ENCODE measurements at regions not wholly inside any gene's neighbourhood (a gene's known extent, or its start where the extent isn't known, plus 50 kb on each side); places are given as distances from the start of the nearest gene placed in this dataset.

GRCh38 chrX:145715641-145716138 is 101.9 kb upstream of the SLITRK2 start:
- Histone ChIP-seq H2BK15ac (ENCODE audit: low read depth, low read length) (no peak overlapping the region), H3T11ph (ENCODE audit: low read length) (no peak overlapping the region), H3K4me1 (ENCODE audit: insufficient read depth, low read length) (no peaks in the 10 kb centered on the region), H3K56ac (ENCODE audit: insufficient read length, low read depth, low read length) (no peak overlapping the region), H2AK5ac (ENCODE audit: insufficient read length, low read length) (no peak overlapping the region), H4K5ac (ENCODE audit: insufficient read length, low read depth, low read length) (no peak overlapping the region), H2BK12ac (ENCODE audit: insufficient read length, low read depth, low read length) (no peak overlapping the region), H4K91ac (ENCODE audit: insufficient read length, low read depth, low read length) (no peak overlapping the region), H4K8ac (replicated peaks; ENCODE audit: insufficient read length, low read depth, low read length) (no peak overlapping the region), H3K79me2 (ENCODE audit: insufficient read depth, low read length) (no peaks in the 10 kb centered on the region), H3K79me1 (ENCODE audit: insufficient read depth, low read depth, low read length, poor library complexity, severe bottlenecking) (no peaks in the 10 kb centered on the region), H3K27ac (ENCODE audit: insufficient read length, low read depth, low read length) (no peak overlapping the region), H2BK5ac (ENCODE audit: insufficient read length, low read length) (no peak overlapping the region), H3K18ac (ENCODE audit: insufficient read length, low read depth, low read length) (no peak overlapping the region), H3K4me2 (ENCODE audit: insufficient read depth, insufficient read length, low read length) (no peak overlapping the region), H2AFZ (ENCODE audit: low read length) (no peak overlapping the region), H3K14ac (ENCODE audit: insufficient read depth, low read length) (no peak overlapping the region), H2BK20ac (ENCODE audit: low read depth, low read length, poor library complexity, severe bottlenecking) (no peak overlapping the region), H3K27me3 (ENCODE audit: insufficient read depth, low read length) (no peaks in the 10 kb centered on the region), H4K20me1 (ENCODE audit: control insufficient read depth, insufficient read depth, insufficient read length) (no peaks in the 10 kb centered on the region), H3K4ac (ENCODE audit: low read depth, low read length) (no peak overlapping the region), H3K23ac (ENCODE audit: insufficient read length, low read depth, low read length) (no peak overlapping the region), H3K23me2 (ENCODE audit: insufficient read length, low read depth, low read length, poor library complexity, severe bottlenecking) (no peaks in the 10 kb centered on the region), H2BK120ac (ENCODE audit: low read depth, low read length, poor library complexity, severe bottlenecking) (no peak overlapping the region), H3K9me3 (ENCODE audit: control insufficient read depth, low read depth, low read length) (peaks cover 28% of the 10 kb centered on the region), H3K9ac (ENCODE audit: extremely low read depth, insufficient read length, low read length) (no peak overlapping the region)
- Mint-ChIP-seq H3K4me3 (no peak overlapping the region; a peak in 1 of 5 replicates), H3K4me1 (peaks cover 10 to 13% of the 10 kb centered on the region in 2 experiments), H3K36me3 (ENCODE audit: insufficient read depth in 1 of 3, low read depth in 3 of 3) (peaks cover 0 to 4% (median 0%) of the 10 kb centered on the region in 3 experiments; a peak in 2 of 7 replicates), H3K9me3 (peaks cover 56 to 62% of the 10 kb centered on the region in 2 experiments), H3K27ac (peak overlapping the region in 2 of 3 experiments; percentile 44 to 59; a peak in 3 of 7 replicates), H3K27me3 (ENCODE audit: low read depth) (no peaks in the 10 kb centered on the region)
- peak; percentile 31 for DNase-seq
- no CpG with 5 or more reads among the region's 5 CpGs for WGBS (ENCODE audit: extremely low coverage, insufficient read length, low lambda C conversion rate)
- TF ChIP-seq CTCF (conservative IDR thresholded peaks at IDR 0.05), result no peak
